ENCODE measurements at regions not wholly inside any gene's neighbourhood (a gene's known extent, or its start where the extent isn't known, plus 50 kb on each side); places are given as distances from the start of the nearest gene placed in this dataset.
"Not testable (repeated sequence)": the region's sequence is repeated elsewhere in the genome, so short reads cannot be mapped to it uniquely, and the experiment has no call there.

DNA sequence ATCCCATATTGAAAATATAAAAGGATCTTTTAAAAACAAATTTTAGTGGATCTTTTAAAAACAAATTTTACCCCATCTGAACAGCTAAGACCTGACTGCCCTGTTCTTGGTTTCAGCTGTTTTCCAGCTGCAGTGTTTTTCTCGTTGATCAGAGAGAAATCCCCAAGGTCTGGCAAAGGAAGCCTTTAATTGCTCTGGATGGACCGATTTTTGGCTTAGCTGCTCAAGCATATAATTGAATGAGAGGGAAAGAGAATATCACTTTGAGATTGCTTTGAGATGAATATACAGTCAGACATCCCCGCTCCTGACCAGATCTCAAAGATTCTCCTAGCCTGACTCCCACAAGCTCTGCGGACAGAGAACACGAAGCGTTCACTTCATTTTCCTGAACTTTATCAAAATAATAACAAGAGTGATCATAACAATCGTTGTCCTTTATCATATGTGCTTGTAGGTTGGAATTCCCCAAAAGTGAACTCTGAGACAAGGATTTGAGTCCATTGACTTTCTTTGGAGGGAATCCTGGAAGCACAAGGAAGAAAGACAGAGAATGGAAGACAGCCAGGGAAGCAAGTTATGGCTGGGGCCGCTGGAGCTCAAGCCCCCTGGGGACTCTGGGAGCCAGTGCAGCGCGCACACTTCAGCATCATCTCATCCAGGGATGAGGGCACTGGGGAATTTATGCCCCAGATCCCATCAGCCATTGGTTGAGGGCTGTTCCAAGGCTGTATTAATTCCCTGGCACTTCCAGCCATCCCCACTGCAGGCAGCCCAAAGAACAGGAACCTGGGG, 101.3 kb downstream of the SNX5 start:
- Mint-ChIP-seq H3K27me3 (peaks cover 22% of the 10 kb centered on the region), H3K9me3 (ENCODE audit: low read depth) (no peaks in the 10 kb centered on the region), H3K27ac (no peak overlapping the region), H3K4me3 (ENCODE audit: low read depth) (no peak overlapping the region), H3K36me3 (ENCODE audit: insufficient read depth) (no peaks in the 10 kb centered on the region), H3K4me1 (ENCODE audit: low read depth) (peaks cover 7% of the 10 kb centered on the region)
- no peak for DNase-seq (ENCODE audit: low spot score, unreplicated experiment)
- TF ChIP-seq, protein P1, sequence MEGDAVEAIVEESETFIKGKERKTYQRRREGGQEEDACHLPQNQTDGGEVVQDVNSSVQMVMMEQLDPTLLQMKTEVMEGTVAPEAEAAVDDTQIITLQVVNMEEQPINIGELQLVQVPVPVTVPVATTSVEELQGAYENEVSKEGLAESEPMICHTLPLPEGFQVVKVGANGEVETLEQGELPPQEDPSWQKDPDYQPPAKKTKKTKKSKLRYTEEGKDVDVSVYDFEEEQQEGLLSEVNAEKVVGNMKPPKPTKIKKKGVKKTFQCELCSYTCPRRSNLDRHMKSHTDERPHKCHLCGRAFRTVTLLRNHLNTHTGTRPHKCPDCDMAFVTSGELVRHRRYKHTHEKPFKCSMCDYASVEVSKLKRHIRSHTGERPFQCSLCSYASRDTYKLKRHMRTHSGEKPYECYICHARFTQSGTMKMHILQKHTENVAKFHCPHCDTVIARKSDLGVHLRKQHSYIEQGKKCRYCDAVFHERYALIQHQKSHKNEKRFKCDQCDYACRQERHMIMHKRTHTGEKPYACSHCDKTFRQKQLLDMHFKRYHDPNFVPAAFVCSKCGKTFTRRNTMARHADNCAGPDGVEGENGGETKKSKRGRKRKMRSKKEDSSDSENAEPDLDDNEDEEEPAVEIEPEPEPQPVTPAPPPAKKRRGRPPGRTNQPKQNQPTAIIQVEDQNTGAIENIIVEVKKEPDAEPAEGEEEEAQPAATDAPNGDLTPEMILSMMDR (IDR thresholded peaks at IDR 0.05; ENCODE audit: unreplicated experiment) = no peak

DNA sequence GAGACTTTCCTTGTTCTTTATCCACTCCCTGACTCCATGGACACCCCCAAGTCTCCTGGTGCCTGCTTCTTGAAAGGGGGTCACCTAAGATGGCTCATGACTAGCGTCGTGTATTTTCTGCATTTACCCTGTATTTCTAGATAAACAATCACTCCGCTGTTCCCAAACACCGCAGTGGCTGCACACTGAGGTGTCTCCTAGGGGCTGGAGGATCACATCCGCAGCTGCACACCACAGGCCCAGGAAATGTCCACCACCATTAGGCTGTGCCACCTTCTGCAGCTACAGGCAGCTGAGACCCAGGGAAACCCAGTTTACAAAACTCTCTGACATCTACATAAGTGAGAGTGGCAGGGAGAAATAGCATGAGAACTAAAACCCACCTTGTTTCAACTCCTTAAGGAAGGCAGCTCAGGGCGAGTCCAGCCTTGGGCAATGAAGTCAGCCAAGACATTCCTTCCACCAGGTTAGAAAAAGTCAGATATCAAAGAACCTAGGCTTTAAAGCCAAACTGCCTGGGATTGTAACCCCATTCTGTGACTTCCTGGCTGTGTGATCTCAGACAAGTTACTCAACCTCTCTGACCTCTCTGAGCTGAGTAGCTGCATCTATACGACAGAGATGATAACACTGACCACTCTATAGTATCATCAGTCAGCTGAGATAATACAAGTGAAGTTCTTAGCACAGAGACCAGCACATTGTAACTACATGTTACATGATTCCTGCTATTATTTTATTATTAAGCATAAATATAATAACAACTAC, 102.2 kb downstream of the SNX5 start:
- DNase-seq (ENCODE audit: low spot score, unreplicated experiment) = no peak
- Mint-ChIP-seq H3K4me3 (ENCODE audit: low read depth) (no peak overlapping the region), H3K36me3 (ENCODE audit: insufficient read depth) (no peaks in the 10 kb centered on the region), H3K27ac (no peak overlapping the region), H3K9me3 (ENCODE audit: low read depth) (no peaks in the 10 kb centered on the region), H3K4me1 (ENCODE audit: low read depth) (peaks cover 8% of the 10 kb centered on the region), H3K27me3 (peaks cover 28% of the 10 kb centered on the region)
- TF ChIP-seq, protein P1 (IDR thresholded peaks at IDR 0.05; ENCODE audit: unreplicated experiment) = no peak

DNA sequence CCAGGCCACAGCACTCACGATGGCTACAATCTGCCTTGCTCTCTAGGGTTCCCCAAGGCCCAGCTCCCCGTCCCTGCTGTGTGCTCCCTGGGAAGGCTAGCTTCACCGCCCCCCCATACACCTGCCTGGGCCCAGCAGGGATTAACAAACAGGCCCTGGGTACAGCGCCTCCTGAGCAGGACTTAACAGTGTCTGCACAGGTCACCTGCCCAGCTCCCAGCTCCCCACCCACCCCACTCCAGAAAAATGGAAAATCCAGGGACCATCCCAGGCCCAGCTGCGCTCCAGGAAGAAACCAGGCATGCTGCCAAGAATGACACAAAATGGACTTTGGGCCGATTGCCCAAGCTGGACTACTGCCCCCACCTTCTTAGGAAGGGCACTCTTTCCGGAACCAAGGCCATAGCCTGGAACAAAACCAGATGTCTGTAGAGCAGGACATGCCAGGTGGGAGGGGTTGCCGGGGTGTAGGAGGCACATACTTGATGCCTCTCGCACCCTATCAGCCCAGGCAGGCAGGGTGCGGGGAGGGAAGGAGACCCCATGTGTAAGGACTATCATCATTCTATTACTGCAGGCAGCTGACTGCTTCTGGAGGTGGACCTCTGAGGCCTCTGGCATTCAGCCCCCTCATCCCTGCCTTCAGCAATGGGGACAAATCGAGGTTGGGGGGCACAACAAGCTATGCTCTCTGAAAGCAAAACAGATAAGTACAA, 104.9 kb downstream of the SNX5 start:
- no peak for DNase-seq (ENCODE audit: low spot score, unreplicated experiment)
- TF ChIP-seq, protein P1 (IDR thresholded peaks at IDR 0.05; ENCODE audit: unreplicated experiment) = no peak
- Mint-ChIP-seq H3K4me1 (ENCODE audit: low read depth) (peaks cover 15% of the 10 kb centered on the region), H3K4me3 (ENCODE audit: low read depth) (no peak overlapping the region), H3K27me3 (peaks cover 28% of the 10 kb centered on the region), H3K9me3 (ENCODE audit: low read depth) (no peaks in the 10 kb centered on the region), H3K36me3 (ENCODE audit: insufficient read depth) (no peaks in the 10 kb centered on the region), H3K27ac (no peak overlapping the region)

DNA sequence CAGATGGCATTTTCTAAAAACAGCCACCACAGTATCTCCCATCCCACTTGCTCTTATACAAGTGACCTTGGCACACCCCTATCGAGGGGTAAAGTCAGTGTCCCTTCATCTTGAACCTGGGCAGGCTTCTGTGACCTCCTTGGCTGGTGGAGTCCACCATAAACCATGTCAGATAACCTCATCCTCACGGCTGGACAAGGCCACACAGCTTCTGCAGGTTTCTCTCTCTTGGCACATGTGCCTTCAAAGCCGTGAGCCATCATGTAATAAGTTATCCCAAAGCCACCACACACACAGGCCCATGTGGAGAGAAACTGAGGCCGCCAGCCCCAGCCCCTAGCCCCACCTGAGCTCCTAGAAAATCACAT, 105.4 kb downstream of the SNX5 start:
- Mint-ChIP-seq H3K4me3 (ENCODE audit: low read depth) (no peak overlapping the region), H3K4me1 (ENCODE audit: low read depth) (peaks cover 18% of the 10 kb centered on the region), H3K36me3 (ENCODE audit: insufficient read depth) (no peaks in the 10 kb centered on the region), H3K27me3 (peaks cover 23% of the 10 kb centered on the region), H3K9me3 (ENCODE audit: low read depth) (no peaks in the 10 kb centered on the region), H3K27ac (no peak overlapping the region)
- TF ChIP-seq, protein P1 (IDR thresholded peaks at IDR 0.05; ENCODE audit: unreplicated experiment) = no peak
- DNase-seq (ENCODE audit: low spot score, unreplicated experiment) = no peak

DNA sequence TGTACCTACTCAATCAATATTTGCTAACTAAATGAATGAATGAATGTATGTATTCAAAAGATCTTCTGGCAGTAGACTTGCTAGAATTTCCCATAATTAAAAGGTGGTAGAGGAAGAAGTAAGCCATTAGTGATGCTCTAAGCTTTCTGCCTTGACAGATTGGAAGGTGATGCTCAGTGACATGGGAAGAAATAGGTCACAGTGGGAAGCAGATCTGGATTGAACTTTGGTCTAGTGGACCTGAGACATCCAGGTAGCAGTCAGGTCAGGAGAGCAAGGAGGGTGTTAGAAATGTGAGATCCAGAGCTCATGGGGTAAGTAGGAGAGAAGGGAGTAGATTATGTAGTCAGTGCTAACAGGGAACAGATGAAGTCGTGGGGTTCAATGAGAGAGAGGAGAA, 106.4 kb downstream of the SNX5 start:
- no peak overlapping the region for H3K27ac Mint-ChIP-seq
- H3K9me3 Mint-ChIP-seq (ENCODE audit: low read depth) = no peaks in the 10 kb centered on the region
- TF ChIP-seq, protein P1 (IDR thresholded peaks at IDR 0.05; ENCODE audit: unreplicated experiment) = no peak
- H3K4me3 Mint-ChIP-seq (ENCODE audit: low read depth) = no peak overlapping the region
- no peak for DNase-seq (ENCODE audit: low spot score, unreplicated experiment)
- no peaks in the 10 kb centered on the region for H3K36me3 Mint-ChIP-seq (ENCODE audit: insufficient read depth)
- H3K27me3 Mint-ChIP-seq = peaks cover 18% of the 10 kb centered on the region
- peaks cover 18% of the 10 kb centered on the region for H3K4me1 Mint-ChIP-seq (ENCODE audit: low read depth)

DNA sequence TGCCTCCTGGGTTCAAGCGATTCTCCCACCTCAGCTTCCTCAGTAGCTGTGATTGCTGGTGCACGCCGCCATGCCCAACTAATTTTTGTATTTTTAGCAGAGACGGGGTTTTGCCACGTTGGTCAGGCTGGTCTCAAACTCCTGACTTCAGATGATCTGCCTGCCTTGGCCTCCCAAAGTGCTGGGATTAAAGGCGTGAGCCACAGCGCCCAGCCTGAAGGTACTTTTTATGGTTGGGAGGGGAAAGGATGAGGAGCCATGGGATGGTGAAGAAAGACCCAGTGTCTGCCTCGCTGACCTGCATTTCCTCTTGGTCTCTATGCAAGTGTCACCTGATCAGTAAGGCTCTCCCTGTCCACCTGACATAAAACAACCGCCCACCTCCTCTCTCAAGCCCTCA, 107.0 kb downstream of the SNX5 start:
- not testable (repeated sequence) for DNase-seq (ENCODE audit: low spot score, unreplicated experiment); H3K36me3 Mint-ChIP-seq (ENCODE audit: insufficient read depth); H3K4me3 Mint-ChIP-seq (ENCODE audit: low read depth); H3K9me3 Mint-ChIP-seq (ENCODE audit: low read depth); H3K27ac Mint-ChIP-seq
- Mint-ChIP-seq H3K27me3 (peaks cover 17% of the 10 kb centered on the region), H3K4me1 (ENCODE audit: low read depth) (peaks cover 18% of the 10 kb centered on the region)
